H1 (cell line): ENCODE measurements at regions not wholly inside any gene's neighbourhood (a gene's known extent, or its start where the extent isn't known, plus 50 kb on each side); places are given as distances from the start of the nearest gene placed in this dataset.

Experiments used
- CTCF ChIA-PET: fragments of 300-600 bp; sonication (Branson Sonifier 250); formaldehyde crosslinking; loops from one replicate; lab custom pipeline; 2021; ENCODE audit not compliant: partially characterized antibody; lab: Charles Lee
- POLR2A ChIA-PET: fragments of 300-600 bp; sonication (Branson Sonifier 250); formaldehyde crosslinking; loops from one replicate; lab custom pipeline; 2021; ENCODE audit warnings: inconsistent platforms; ENCODE audit not compliant: partially characterized antibody; lab: Charles Lee
- DNase-seq, 2 experiments: peaks; one replicate each; pipeline versions ENCODE4 v3.0.0 to v3.0.0-alpha.2; 2010 to 2022; ENCODE audit warnings: low spot score in 2 of 2, low read depth in 1 of 2, mixed read lengths in 1 of 2
- FAIRE-seq: peaks from 2 replicates; lab custom pipeline; 2011; peaks lifted over from hg19 to GRCh38; lab: Jason Lieb, UNC
- H2AFZ ChIP-seq: 2 replicates; pipeline ENCODE4 v1.8.1; 2012; ENCODE audit warnings: low read length, inconsistent platforms
- H2AK5ac ChIP-seq: 2 replicates; pipeline ENCODE4 v1.6.1; 2013; ENCODE audit warnings: low read depth, low read length
- H2BK120ac ChIP-seq: replicated peaks from 2 replicates; pipeline ENCODE3; 2013; ENCODE audit warnings: low read depth, low read length, inconsistent platforms
- H2BK12ac ChIP-seq: 2 replicates; pipeline ENCODE4 v1.6.1; 2013; ENCODE audit warnings: low read depth, low read length
- H2BK15ac ChIP-seq: 2 replicates; pipeline ENCODE4 v1.6.1; 2013; ENCODE audit warnings: low read length
- H2BK20ac ChIP-seq: 2 replicates; pipeline ENCODE4 v1.6.1; 2013; ENCODE audit warnings: low read length
- H2BK5ac ChIP-seq: 2 replicates; pipeline ENCODE4 v1.6.1; 2013; ENCODE audit warnings: low read depth, low read length
- H3K14ac ChIP-seq: 2 replicates; pipeline ENCODE4 v1.6.1; 2013; ENCODE audit warnings: inconsistent platforms; ENCODE audit not compliant: insufficient read length
- H3K18ac ChIP-seq: 2 replicates; pipeline ENCODE4 v1.6.1; 2013; ENCODE audit warnings: low read length; ENCODE audit errors: extremely low read depth
- H3K23ac ChIP-seq: 2 replicates; pipeline ENCODE4 v1.6.1; 2013; ENCODE audit warnings: inconsistent platforms; ENCODE audit not compliant: insufficient read length
- H3K23me2 ChIP-seq: 2 replicates; pipeline ENCODE4 v1.6.1; 2013; ENCODE audit warnings: low read depth, low read length
- H3K27ac ChIP-seq: 2 replicates; pipeline ENCODE4 v1.6.1; 2011; ENCODE audit warnings: low read depth, low read length, inconsistent platforms
- H3K27me3 ChIP-seq, 4 experiments: replicated peaks in 1 of 4; 1 replicate in 1 of 4; 2 replicates in 3 of 4; pipeline versions ENCODE4 v1.6.1 to v1.8.1; 2011 to 2013; ENCODE audit warnings: low read length in 3 of 4, mild to moderate bottlenecking in 3 of 4, inconsistent platforms in 2 of 4, mixed read lengths in 2 of 4, moderate library complexity in 1 of 4; ENCODE audit not compliant: control insufficient read depth in 3 of 4, insufficient read depth in 3 of 4; ENCODE audit errors: extremely low read depth in 1 of 4
- H3K36me3 ChIP-seq, 4 experiments: 2 replicates each; pipeline versions ENCODE4 v1.6.1 to v1.8.1; 2011 to 2013; ENCODE audit warnings: mild to moderate bottlenecking in 4 of 4, low read length in 3 of 4, moderate library complexity in 2 of 4, control low read depth in 1 of 4, inconsistent platforms in 1 of 4; ENCODE audit not compliant: insufficient read depth in 4 of 4, control insufficient read depth in 2 of 4
- H3K4ac ChIP-seq: replicated peaks from 2 replicates; pipeline ENCODE3; 2013; ENCODE audit warnings: low read length, low read depth, mixed read lengths, inconsistent platforms; ENCODE audit not compliant: insufficient read length
- H3K4me1 ChIP-seq, 4 experiments: replicated peaks in 1 of 4; 1 replicate in 1 of 4; 2 replicates in 3 of 4; pipeline versions ENCODE4 v1.6.1 to v1.8.1; 2011 to 2013; ENCODE audit warnings: low read length in 3 of 4, inconsistent platforms in 2 of 4, mixed read lengths in 1 of 4; ENCODE audit not compliant: insufficient read depth in 4 of 4, control insufficient read depth in 3 of 4
- H3K4me2 ChIP-seq, 2 experiments: 2 replicates each; pipeline versions ENCODE4 v1.6.1 to v1.8.1; 2011 to 2013; ENCODE audit warnings: low read depth in 2 of 2, low read length in 2 of 2, control low read depth in 1 of 2, inconsistent platforms in 1 of 2, mild to moderate bottlenecking in 1 of 2; ENCODE audit not compliant: insufficient read depth in 1 of 2
- H3K4me3 ChIP-seq, 4 experiments: fragments of 200-600, 300-600 bp in 1 of 4; sonication (generic), shearing (Covaris generic), sonication (Bioruptor Twin) in 1 of 4; 2 replicates each; pipeline versions ENCODE4 v1.5.1 to v1.8.1; 2011 to 2016; ENCODE audit warnings: low read length in 4 of 4, low read depth in 3 of 4, control low read depth in 2 of 4, inconsistent platforms in 2 of 4, mild to moderate bottlenecking in 2 of 4, mixed read lengths in 1 of 4, moderate library complexity in 1 of 4; ENCODE audit not compliant: insufficient read depth in 2 of 4; ENCODE audit errors: extremely low read depth in 1 of 4
- H3K56ac ChIP-seq: replicated peaks from 2 replicates; pipeline ENCODE3; 2013; ENCODE audit warnings: low read depth, mild to moderate bottlenecking, mixed read lengths, low read length, inconsistent platforms; ENCODE audit not compliant: insufficient read length
- H3K79me1 ChIP-seq: 2 replicates; pipeline ENCODE4 v1.6.1; 2013; ENCODE audit warnings: low read depth, low read length, control low read depth
- H3K79me2 ChIP-seq, 2 experiments: 2 replicates each; pipeline versions ENCODE4 v1.6.1 to v1.8.1; 2012 to 2013; ENCODE audit warnings: low read length in 2 of 2, mild to moderate bottlenecking in 2 of 2, inconsistent platforms in 1 of 2; ENCODE audit not compliant: insufficient read depth in 2 of 2, control insufficient read depth in 1 of 2
- H3K9ac ChIP-seq, 4 experiments: replicated peaks in 1 of 4; 1 replicate in 1 of 4; 2 replicates in 3 of 4; pipeline versions ENCODE4 v1.6.1 to v1.8.1; 2011 to 2013; ENCODE audit warnings: low read depth in 3 of 4, low read length in 3 of 4, control low read depth in 2 of 4, mild to moderate bottlenecking in 2 of 4, moderate library complexity in 2 of 4, inconsistent platforms in 1 of 4; ENCODE audit errors: extremely low read depth in 1 of 4
- H3K9me3 ChIP-seq, 2 experiments: 2 replicates each; pipeline versions ENCODE4 v1.6.1 to v1.8.1; 2012 to 2013; ENCODE audit warnings: mild to moderate bottlenecking in 2 of 2, moderate library complexity in 2 of 2, control low read depth in 1 of 2, inconsistent platforms in 1 of 2, low read depth in 1 of 2, low read length in 1 of 2, mixed read lengths in 1 of 2; ENCODE audit not compliant: insufficient read depth in 2 of 2
- H4K20me1 ChIP-seq, 2 experiments: replicated peaks in 1 of 2; 2 replicates each; pipeline versions ENCODE3 to v1.8.1; 2011 to 2013; ENCODE audit warnings: inconsistent platforms in 2 of 2, low read length in 2 of 2, mild to moderate bottlenecking in 1 of 2; ENCODE audit not compliant: insufficient read depth in 2 of 2, control insufficient read depth in 1 of 2
- H4K5ac ChIP-seq: 2 replicates; pipeline ENCODE4 v1.6.1; 2013; ENCODE audit warnings: low read length, low read depth, mixed read lengths, inconsistent platforms; ENCODE audit not compliant: insufficient read length
- H4K8ac ChIP-seq: 2 replicates; pipeline ENCODE4 v1.8.0; 2013; ENCODE audit warnings: mild to moderate bottlenecking, moderate library complexity, low read length, inconsistent platforms; ENCODE audit not compliant: insufficient read depth; ENCODE audit errors: extremely low read depth
- H4K91ac ChIP-seq: replicated peaks from 2 replicates; pipeline ENCODE3; 2013; ENCODE audit warnings: low read length, mixed read lengths, inconsistent platforms; ENCODE audit not compliant: insufficient read length
- CBX8 ChIP-seq: fragments of 300-800, 300-1000 bp; sonication (generic); IDR thresholded peaks from 2 replicates; pipeline ENCODE4 v1.7.1; 2016; ENCODE audit warnings: low read depth, low read length, borderline replicate concordance
- CHD1 ChIP-seq: IDR thresholded peaks from 2 replicates; pipeline ENCODE4 v1.6.1; 2012; ENCODE audit warnings: low read depth, low read length, improper control_type of control experiment
- CHD2 ChIP-seq: IDR thresholded peaks from 2 replicates; pipeline ENCODE4 v1.6.1; 2012; ENCODE audit warnings: low read length, improper control_type of control experiment
- EP300 ChIP-seq, 2 experiments: IDR thresholded peaks; 1 replicate in 1 of 2; 2 replicates in 1 of 2; pipeline ENCODE4 v1.6.1; 2011 to 2012; ENCODE audit warnings: low read depth in 2 of 2, low read length in 2 of 2, mild to moderate bottlenecking in 2 of 2, borderline replicate concordance in 1 of 2, inconsistent platforms in 1 of 2, moderate library complexity in 1 of 2
- EZH2 ChIP-seq: fragments of 200-600 bp; sonication (generic); IDR thresholded peaks from 2 replicates; pipeline ENCODE4 v1.7.1; 2012; ENCODE audit warnings: low read depth, mild to moderate bottlenecking, moderate library complexity, low read length, inconsistent platforms; ENCODE audit not compliant: severe bottlenecking
- JUND ChIP-seq: IDR thresholded peaks from 2 replicates; pipeline ENCODE4 v1.6.1; 2011; ENCODE audit warnings: mild to moderate bottlenecking, improper control_type of control experiment, low read length
- KDM5A ChIP-seq: fragments of 200-600 bp; IDR thresholded peaks from 2 replicates; pipeline ENCODE4 v1.7.1; 2012; ENCODE audit warnings: mild to moderate bottlenecking, low read length, inconsistent platforms, mixed read lengths
- NANOG ChIP-seq: IDR thresholded peaks from 2 replicates; pipeline ENCODE4 v1.6.1; 2011; ENCODE audit warnings: low read length, low read depth, mild to moderate bottlenecking, inconsistent platforms; ENCODE audit not compliant: insufficient read depth, poor library complexity, severe bottlenecking
- RFX5 ChIP-seq: IDR thresholded peaks from 2 replicates; pipeline ENCODE4 v1.6.1; 2011; ENCODE audit warnings: low read depth, low read length, improper control_type of control experiment, borderline replicate concordance
- RXRA ChIP-seq: IDR thresholded peaks from 2 replicates; pipeline ENCODE4 v1.6.1; 2011; ENCODE audit warnings: low read depth, mild to moderate bottlenecking, low read length, moderate library complexity; ENCODE audit not compliant: insufficient read depth
- SIRT6 ChIP-seq: IDR thresholded peaks from one replicate; pipeline ENCODE4 v1.7.1; 2012; ENCODE audit warnings: low read length, inconsistent platforms
- SP4 ChIP-seq: IDR thresholded peaks from 2 replicates; pipeline ENCODE4 v1.6.1; 2012; ENCODE audit warnings: low read length, inconsistent platforms
- SUZ12 ChIP-seq: fragments of 200-600 bp; sonication (generic); IDR thresholded peaks from 2 replicates; pipeline ENCODE4 v1.6.1; 2012; ENCODE audit warnings: mild to moderate bottlenecking, inconsistent platforms, low read length, moderate library complexity, mixed read lengths
- TAF1 ChIP-seq: IDR thresholded peaks from 2 replicates; pipeline ENCODE4 v1.6.1; 2011; ENCODE audit warnings: mild to moderate bottlenecking, low read depth, low read length
- TEAD4 ChIP-seq: IDR thresholded peaks from 2 replicates; pipeline ENCODE4 v1.6.1; 2012; ENCODE audit warnings: low read depth, low read length, inconsistent platforms, mixed read lengths
- ZNF274 ChIP-seq: IDR thresholded peaks from 2 replicates; pipeline ENCODE4 v1.7.0; 2012; ENCODE audit warnings: low read length, borderline replicate concordance; ENCODE audit errors: extremely low read depth
- WGBS, 2 experiments: shearing (Covaris generic) in 1 of 2; methylation state at CpG; one replicate each; pipeline versions ENCODE4 v1.1.6 to v1.1.7; 2013 to 2015; ENCODE audit warnings: low lambda C conversion rate in 2 of 2, mixed read lengths in 2 of 2, inconsistent platforms in 1 of 2, low coverage in 1 of 2, missing lambda C conversion rate in 1 of 2; ENCODE audit not compliant: insufficient replicate concordance in 2 of 2, insufficient coverage in 1 of 2, insufficient read length in 1 of 2; ENCODE audit errors: extremely low coverage in 1 of 2, missing lambda C conversion rate in 1 of 2; 5-methylcytosine and 5-hydroxymethylcytosine counted together

DNA sequence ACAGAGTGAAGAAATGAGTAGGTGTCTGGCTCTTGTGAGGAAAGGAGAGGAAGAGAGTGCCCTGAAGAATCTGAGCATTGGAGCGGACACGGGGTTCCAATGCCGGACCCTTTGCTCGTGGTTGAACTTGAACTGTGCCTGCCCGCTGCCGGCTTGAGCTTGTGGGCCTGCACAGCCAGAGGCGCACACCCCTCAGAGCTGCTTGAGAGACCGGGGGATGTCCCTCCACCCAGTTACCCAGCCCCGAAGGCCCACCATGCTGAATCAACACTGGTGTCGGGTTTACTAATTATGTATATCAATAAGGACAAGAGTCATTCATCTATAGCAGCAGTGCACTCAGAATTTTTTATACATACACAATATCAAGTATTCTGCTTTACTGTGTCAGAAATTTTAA lies 218.3 kb upstream of the CST7 start:
- WGBS, 2 experiments: 85% methylated on average over 9 of the region's 10 CpGs; no CpG with 5 or more reads in 1 of the 2 experiments
- H4K8ac ChIP-seq: no peak overlapping the region
- no peak overlapping the region for H3K9ac ChIP-seq
- FAIRE-seq (no peak), DNase-seq (peak in 1 of 2 experiments; percentile 7)
- no peak overlapping the region for H3K23ac ChIP-seq
- H3K23me2 ChIP-seq: peaks cover 10% of the 10 kb centered on the region; the same call in 1 of the 2 replicates
- H3K79me2 ChIP-seq: no peaks in the 10 kb centered on the region
- H4K91ac ChIP-seq: no peak overlapping the region
- H3K9me3 ChIP-seq: peaks cover 0 to 3% of the 10 kb centered on the region in 2 experiments; a peak in 1 of 4 replicates
- H3K56ac ChIP-seq: no peak overlapping the region
- H2AFZ ChIP-seq: no peak overlapping the region
- H2BK5ac ChIP-seq: no peak overlapping the region
- H3K36me3 ChIP-seq: no peaks in the 10 kb centered on the region
- no peak overlapping the region for H2AK5ac ChIP-seq
- no peak overlapping the region for H3K4ac ChIP-seq
- no peak overlapping the region for H3K4me2 ChIP-seq
- no peaks in the 10 kb centered on the region for H3K79me1 ChIP-seq
- H4K5ac ChIP-seq: no peak overlapping the region
- no peak overlapping the region for H2BK20ac ChIP-seq
- CTCF ChIA-PET: no interaction called here
- POLR2A ChIA-PET: no interaction called here
- no peaks in the 10 kb centered on the region for H3K27me3 ChIP-seq
- H3K14ac ChIP-seq: no peak overlapping the region
- no peak overlapping the region for H2BK12ac ChIP-seq
- H3K18ac ChIP-seq: no peak overlapping the region
- no peak overlapping the region for H2BK120ac ChIP-seq
- no peak overlapping the region for H3K4me3 ChIP-seq
- no peak overlapping the region for H2BK15ac ChIP-seq
- no peaks in the 10 kb centered on the region for H4K20me1 ChIP-seq
- no peak overlapping the region for H3K27ac ChIP-seq
- H3K4me1 ChIP-seq: peaks cover 0 to 5% (median 2%) of the 10 kb centered on the region in 4 experiments; a peak in 2 of 7 replicates
- no peak for TF ChIP-seq CBX8
- no peak for TF ChIP-seq TAF1
- TF ChIP-seq SIRT6: no peak
- no peak for TF ChIP-seq CHD1
- TF ChIP-seq RFX5: no peak
- TF ChIP-seq ZNF274: no peak
- no peak for TF ChIP-seq TEAD4
- TF ChIP-seq JUND: no peak
- no peak for TF ChIP-seq SUZ12
- no peak for TF ChIP-seq SP4
- TF ChIP-seq NANOG: no peak
- TF ChIP-seq CHD2: no peak
- TF ChIP-seq KDM5A: no peak
- TF ChIP-seq EP300 (IDR thresholded peaks at IDR 0.05; ENCODE audit: borderline replicate concordance in 1 of 2, low read depth in 2 of 2, low read length in 2 of 2): no peak
- no peak for TF ChIP-seq RXRA
- TF ChIP-seq EZH2: no peak
